DND-41 (cell line): ENCODE measurements at regions not wholly inside any gene's neighbourhood (a gene's known extent, or its start where the extent isn't known, plus 50 kb on each side); places are given as distances from the start of the nearest gene placed in this dataset.
"Not testable (repeated sequence)": the region's sequence is repeated elsewhere in the genome, so short reads cannot be mapped to it uniquely, and the experiment has no call there.

Experiments
- ATAC-seq: fragments of 200-7000 bp; cut with Tn5 transposase; 3 replicates; pipeline ENCODE4 v1.9.1; 2021; ENCODE audit warnings: low read depth; ENCODE audit not compliant: insufficient read depth
- DNase-seq: peaks from one replicate; pipeline ENCODE4 v3.0.0-alpha.2; 2020
- H2AFZ ChIP-seq: 2 replicates; pipeline ENCODE4 v1.6.0; 2012; ENCODE audit warnings: low read depth, low read length
- H3K27ac ChIP-seq: 2 replicates; pipeline ENCODE4 v1.5.1; 2012; ENCODE audit warnings: low read length, inconsistent platforms
- H3K27me3 ChIP-seq: fragments of 200-600 bp; sonication (generic); 2 replicates; pipeline ENCODE4 v1.6.0; 2012; ENCODE audit warnings: low read length, mild to moderate bottlenecking, inconsistent platforms; ENCODE audit not compliant: insufficient read depth, poor library complexity
- H3K36me3 ChIP-seq: 2 replicates; pipeline ENCODE4 v1.5.1; 2012; ENCODE audit warnings: low read length, inconsistent platforms; ENCODE audit not compliant: insufficient read depth
- H3K4me1 ChIP-seq: 2 replicates; pipeline ENCODE4 v1.5.1; 2012; ENCODE audit warnings: mild to moderate bottlenecking, low read length; ENCODE audit not compliant: insufficient read depth
- H3K4me2 ChIP-seq: 2 replicates; pipeline ENCODE4 v1.6.0; 2012; ENCODE audit warnings: mild to moderate bottlenecking, moderate library complexity, low read length, inconsistent platforms; ENCODE audit not compliant: insufficient read depth
- H3K4me3 ChIP-seq, 2 experiments: fragments of 200-600 bp in 1 of 2; shearing (Covaris generic) in 1 of 2; 2 replicates each; pipeline ENCODE4 v1.5.1; 2012 to 2016; ENCODE audit warnings: inconsistent platforms in 2 of 2, low read length in 2 of 2, mild to moderate bottlenecking in 2 of 2, low read depth in 1 of 2, moderate library complexity in 1 of 2
- H3K79me2 ChIP-seq: 2 replicates; pipeline ENCODE4 v1.6.0; 2012; ENCODE audit warnings: low read length, inconsistent platforms; ENCODE audit not compliant: insufficient read depth
- H3K9ac ChIP-seq: 2 replicates; pipeline ENCODE4 v1.6.0; 2012; ENCODE audit warnings: low read depth, mild to moderate bottlenecking, inconsistent platforms, low read length, moderate library complexity
- H3K9me3 ChIP-seq: 2 replicates; pipeline ENCODE4 v1.5.1; 2012; ENCODE audit warnings: low read length, moderate library complexity, mild to moderate bottlenecking, inconsistent platforms; ENCODE audit not compliant: insufficient read depth, severe bottlenecking
- H4K20me1 ChIP-seq: 2 replicates; pipeline ENCODE4 v1.6.0; 2012; ENCODE audit warnings: low read length; ENCODE audit not compliant: insufficient read depth
- EZH2 ChIP-seq: IDR thresholded peaks from 3 replicates; pipeline ENCODE4 v1.6.1; 2012; ENCODE audit warnings: borderline replicate concordance, low read depth, mild to moderate bottlenecking, moderate library complexity, low read length, inconsistent platforms; ENCODE audit not compliant: severe bottlenecking
- TF ChIP-seq, protein P1 (sequence below): IDR thresholded peaks from 2 replicates; pipeline ENCODE4 v1.5.1; 2012; ENCODE audit warnings: borderline replicate concordance, low read length, moderate library complexity, mild to moderate bottlenecking; ENCODE audit not compliant: poor library complexity, severe bottlenecking; ENCODE audit errors: extremely low read depth

DNA sequence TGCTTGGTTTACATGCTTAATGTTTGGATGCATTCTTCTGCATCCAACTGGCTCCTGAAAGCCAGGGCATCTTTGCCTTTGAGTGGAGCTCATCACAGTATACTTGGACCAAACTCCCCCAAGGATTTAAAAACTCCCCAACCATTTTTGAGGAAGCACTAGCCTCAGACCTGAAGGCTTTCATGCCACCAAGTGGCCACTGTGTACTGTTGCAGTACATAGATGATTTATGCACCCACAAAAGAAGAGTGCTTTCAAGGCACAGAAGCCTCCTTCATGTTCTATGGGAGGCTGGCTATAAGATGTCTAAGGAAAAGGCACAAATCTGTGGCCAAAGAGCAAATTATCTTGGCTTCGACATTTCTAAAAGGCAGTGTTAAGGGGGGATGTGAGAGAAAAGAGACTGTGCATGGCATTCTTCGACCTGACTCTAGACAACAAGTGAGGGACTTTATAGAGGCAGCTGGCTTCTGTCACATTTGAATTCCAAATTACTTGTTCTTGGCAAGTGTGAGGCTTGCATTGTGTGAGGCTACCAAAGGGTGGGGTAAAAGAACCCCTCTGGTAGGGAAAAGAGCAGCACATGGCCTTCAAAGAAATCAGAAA lies 224.2 kb upstream of the HSFY2 start:
- no peak overlapping the region for H2AFZ ChIP-seq
- TF ChIP-seq EZH2: no peak
- no peaks in the 10 kb centered on the region for H3K27me3 ChIP-seq

GRCh38 chrY:18993480-18993879 lies 219.9 kb upstream of the HSFY2 start:
- Histone ChIP-seq H2AFZ (no peak overlapping the region), H3K9me3 (no peaks in the 10 kb centered on the region), H4K20me1 (no peaks in the 10 kb centered on the region), H3K4me2 (no peak overlapping the region), H3K4me1 (no peaks in the 10 kb centered on the region), H3K27ac (no peak overlapping the region), H3K9ac (no peak overlapping the region), H3K4me3 (no peak overlapping the region), H3K27me3 (no peaks in the 10 kb centered on the region), H3K36me3 (no peaks in the 10 kb centered on the region), H3K79me2 (no peaks in the 10 kb centered on the region)
- DNase-seq: no peak
- no peak for ATAC-seq
- TF ChIP-seq, protein P1, sequence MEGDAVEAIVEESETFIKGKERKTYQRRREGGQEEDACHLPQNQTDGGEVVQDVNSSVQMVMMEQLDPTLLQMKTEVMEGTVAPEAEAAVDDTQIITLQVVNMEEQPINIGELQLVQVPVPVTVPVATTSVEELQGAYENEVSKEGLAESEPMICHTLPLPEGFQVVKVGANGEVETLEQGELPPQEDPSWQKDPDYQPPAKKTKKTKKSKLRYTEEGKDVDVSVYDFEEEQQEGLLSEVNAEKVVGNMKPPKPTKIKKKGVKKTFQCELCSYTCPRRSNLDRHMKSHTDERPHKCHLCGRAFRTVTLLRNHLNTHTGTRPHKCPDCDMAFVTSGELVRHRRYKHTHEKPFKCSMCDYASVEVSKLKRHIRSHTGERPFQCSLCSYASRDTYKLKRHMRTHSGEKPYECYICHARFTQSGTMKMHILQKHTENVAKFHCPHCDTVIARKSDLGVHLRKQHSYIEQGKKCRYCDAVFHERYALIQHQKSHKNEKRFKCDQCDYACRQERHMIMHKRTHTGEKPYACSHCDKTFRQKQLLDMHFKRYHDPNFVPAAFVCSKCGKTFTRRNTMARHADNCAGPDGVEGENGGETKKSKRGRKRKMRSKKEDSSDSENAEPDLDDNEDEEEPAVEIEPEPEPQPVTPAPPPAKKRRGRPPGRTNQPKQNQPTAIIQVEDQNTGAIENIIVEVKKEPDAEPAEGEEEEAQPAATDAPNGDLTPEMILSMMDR: no peak
- TF ChIP-seq EZH2: no peak

More for the DNA sequence above, 224.2 kb upstream of the HSFY2 start:
- Histone ChIP-seq H3K4me2 (no peak overlapping the region), H3K79me2 (no peaks in the 10 kb centered on the region), H3K9ac (no peak overlapping the region), H3K36me3 (no peaks in the 10 kb centered on the region), H3K9me3 (no peaks in the 10 kb centered on the region), H3K4me1 (no peaks in the 10 kb centered on the region), H3K4me3 (no peak overlapping the region), H4K20me1 (no peaks in the 10 kb centered on the region), H3K27ac (no peak overlapping the region)
- DNase-seq (no peak), ATAC-seq (no peak)

DNA sequence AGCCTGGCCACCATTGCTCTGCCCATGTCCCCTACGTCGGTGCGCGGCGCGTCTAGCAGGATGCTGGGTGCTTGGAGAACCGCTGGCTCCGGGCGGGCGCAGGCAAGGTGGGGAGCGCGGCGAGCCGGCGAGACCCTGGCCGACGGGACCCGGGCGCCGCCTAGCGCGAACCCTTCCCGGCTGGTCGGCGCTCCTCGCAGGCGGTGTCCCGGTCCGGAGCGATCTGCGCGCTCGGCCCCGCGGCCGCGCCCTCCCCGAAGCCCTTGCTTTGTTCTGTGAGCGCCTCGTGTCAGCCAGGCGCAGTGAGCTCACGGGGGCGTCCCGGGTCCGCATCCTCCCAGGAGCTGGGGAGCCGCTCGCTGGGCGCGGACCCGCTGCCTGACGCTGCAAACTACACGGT lies 219.1 kb upstream of the HSFY2 start:
- not testable (repeated sequence) for H3K27me3 ChIP-seq, H3K9me3 ChIP-seq, H3K9ac ChIP-seq, H3K79me2 ChIP-seq, H3K4me1 ChIP-seq, H3K4me2 ChIP-seq, H3K4me3 ChIP-seq, DNase-seq, H4K20me1 ChIP-seq, ATAC-seq, H2AFZ ChIP-seq, H3K27ac ChIP-seq, H3K36me3 ChIP-seq

- no peaks in the 10 kb centered on the region for H3K79me2 ChIP-seq
- ATAC-seq (no peak), DNase-seq (no peak)
- H3K9ac ChIP-seq: no peak overlapping the region
- H3K4me3 ChIP-seq: no peak overlapping the region
- no peaks in the 10 kb centered on the region for H4K20me1 ChIP-seq
- H2AFZ ChIP-seq: no peak overlapping the region
- H3K27me3 ChIP-seq: no peaks in the 10 kb centered on the region
- H3K9me3 ChIP-seq: no peaks in the 10 kb centered on the region
- no peaks in the 10 kb centered on the region for H3K4me1 ChIP-seq
- no peaks in the 10 kb centered on the region for H3K36me3 ChIP-seq
- H3K4me2 ChIP-seq: no peak overlapping the region
- TF ChIP-seq, protein P1: no peak
- no peak for TF ChIP-seq EZH2
- no peak overlapping the region for H3K27ac ChIP-seq
Observed at GRCh38 chrY:18989356-18989755, 215.8 kb upstream of the HSFY2 start.
